ENCODE measurements at regions not wholly inside any gene's neighbourhood (a gene's known extent, or its start where the extent isn't known, plus 50 kb on each side); places are given as distances from the start of the nearest gene placed in this dataset.

DNA sequence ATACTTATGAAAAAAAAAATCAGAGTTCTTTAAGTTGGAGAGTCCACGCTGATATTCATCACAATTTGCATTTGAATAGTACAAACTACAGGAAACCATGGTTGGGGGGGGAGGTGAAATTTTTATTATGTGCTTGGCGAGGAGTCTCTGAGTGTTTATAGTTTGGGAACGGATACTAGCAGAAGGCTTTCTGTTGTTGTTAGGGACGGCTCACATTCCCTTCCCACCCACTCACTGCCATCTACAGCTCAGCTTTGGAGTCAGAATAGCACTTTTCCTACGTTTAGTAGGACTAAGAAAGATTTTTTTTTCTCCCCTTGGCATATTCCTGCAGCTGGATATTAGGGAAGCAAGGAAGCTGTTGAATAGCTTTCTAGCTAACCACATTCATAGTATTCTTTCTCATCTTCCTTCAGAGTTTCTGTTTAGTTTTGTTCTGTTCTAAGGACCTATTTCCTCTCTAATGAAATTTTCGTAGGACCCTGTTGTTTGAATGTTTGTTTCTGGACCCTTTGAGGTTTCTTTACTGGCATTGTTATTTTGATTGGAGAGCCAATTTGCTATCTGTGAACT, 235.1 kb upstream of the ZNF217 start:
- Mint-ChIP-seq H3K27me3 (ENCODE audit: unreplicated experiment) (no peaks in the 10 kb centered on the region), H3K36me3 (ENCODE audit: low read depth, unreplicated experiment) (no peaks in the 10 kb centered on the region), H3K4me3 (ENCODE audit: unreplicated experiment) (no peak overlapping the region), H3K4me1 (ENCODE audit: unreplicated experiment) (peaks cover 30% of the 10 kb centered on the region), H3K27ac (ENCODE audit: unreplicated experiment) (peak overlapping the region; percentile 78), H3K9me3 (ENCODE audit: unreplicated experiment) (no peaks in the 10 kb centered on the region)
- DNase-seq (ENCODE audit: low spot score) = no peak
- no peak for TF ChIP-seq CTCF (IDR thresholded peaks at IDR 0.05; ENCODE audit: unreplicated experiment)

DNA sequence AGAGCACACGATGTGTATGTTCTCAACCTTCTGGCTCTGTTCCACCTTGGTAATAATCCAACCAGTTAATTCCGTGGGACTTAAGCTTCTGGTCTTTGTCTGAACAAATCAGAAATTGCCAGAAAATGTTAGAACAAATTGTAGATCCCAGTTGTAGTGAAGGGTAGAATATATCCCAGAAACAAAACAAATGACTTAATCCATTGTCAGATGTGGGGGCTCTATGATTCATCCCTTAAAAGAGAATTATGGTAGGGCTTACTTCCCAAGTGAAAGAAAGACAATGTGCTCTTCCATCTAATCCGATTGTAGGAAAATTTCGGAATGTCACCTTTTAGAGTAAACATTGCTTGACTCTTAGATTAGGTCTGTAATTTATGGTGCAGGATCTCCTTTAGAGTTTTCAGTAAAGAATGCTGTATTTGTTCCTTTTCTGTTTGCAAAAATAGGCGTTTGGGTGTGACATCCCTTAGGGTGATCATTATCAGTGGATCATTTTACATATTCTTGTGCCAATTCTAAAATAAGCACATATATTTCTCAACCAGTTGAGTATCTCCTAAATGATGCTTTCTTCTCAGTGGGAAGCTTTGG, 234.5 kb upstream of the ZNF217 start:
- H3K4me1 Mint-ChIP-seq (ENCODE audit: unreplicated experiment) = peaks cover 30% of the 10 kb centered on the region
- H3K4me3 Mint-ChIP-seq (ENCODE audit: unreplicated experiment) = no peak overlapping the region
- no peak for DNase-seq (ENCODE audit: low spot score)
- H3K9me3 Mint-ChIP-seq (ENCODE audit: unreplicated experiment) = no peaks in the 10 kb centered on the region
- no peaks in the 10 kb centered on the region for H3K27me3 Mint-ChIP-seq (ENCODE audit: unreplicated experiment)
- H3K36me3 Mint-ChIP-seq (ENCODE audit: low read depth, unreplicated experiment) = no peaks in the 10 kb centered on the region
- H3K27ac Mint-ChIP-seq (ENCODE audit: unreplicated experiment) = peak overlapping the region; percentile 44
- TF ChIP-seq CTCF (IDR thresholded peaks at IDR 0.05; ENCODE audit: unreplicated experiment) = no peak

DNA sequence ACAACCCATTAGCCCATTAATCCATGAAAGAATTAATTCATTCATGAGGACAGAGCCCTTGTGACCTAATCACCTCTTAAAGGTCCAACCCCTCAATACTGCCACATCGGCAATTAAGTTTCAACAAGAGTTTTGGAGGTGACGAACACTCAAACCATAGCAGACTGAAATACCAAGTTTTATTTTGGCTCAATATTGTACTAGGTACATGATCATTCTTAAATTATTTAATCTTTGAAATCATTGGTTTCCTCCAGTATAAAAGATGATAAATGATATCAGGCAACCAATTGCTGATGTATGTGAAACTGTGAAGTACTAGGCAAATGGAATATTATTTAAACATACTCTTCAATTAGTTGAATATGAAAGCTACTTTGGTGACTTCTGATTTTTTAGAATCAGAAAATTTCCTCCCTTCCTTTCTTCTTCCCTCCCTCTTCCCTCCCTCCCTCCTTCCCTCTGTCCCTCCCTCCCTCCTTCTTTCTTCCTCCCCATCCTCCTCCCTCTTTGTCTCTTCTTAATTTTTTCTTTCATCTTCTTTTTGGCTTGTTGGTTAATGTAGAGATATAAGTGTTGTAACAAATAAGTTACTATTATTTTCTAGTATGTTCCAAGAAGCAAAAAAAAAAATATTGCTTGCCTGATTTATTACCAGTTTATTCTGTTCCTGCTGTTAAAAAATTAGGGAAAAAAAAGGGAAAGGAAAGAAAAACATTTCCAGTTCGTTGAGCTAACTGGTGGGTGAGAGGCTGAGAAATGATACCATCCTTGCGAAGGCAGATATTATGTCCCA, 233.9 kb upstream of the ZNF217 start:
- no peak for DNase-seq (ENCODE audit: low spot score)
- Mint-ChIP-seq H3K4me1 (ENCODE audit: unreplicated experiment) (peaks cover 30% of the 10 kb centered on the region), H3K27ac (ENCODE audit: unreplicated experiment) (no peak overlapping the region), H3K9me3 (ENCODE audit: unreplicated experiment) (no peaks in the 10 kb centered on the region), H3K36me3 (ENCODE audit: low read depth, unreplicated experiment) (no peaks in the 10 kb centered on the region), H3K4me3 (ENCODE audit: unreplicated experiment) (no peak overlapping the region), H3K27me3 (ENCODE audit: unreplicated experiment) (no peaks in the 10 kb centered on the region)
- TF ChIP-seq CTCF (IDR thresholded peaks at IDR 0.05; ENCODE audit: unreplicated experiment) = no peak

DNA sequence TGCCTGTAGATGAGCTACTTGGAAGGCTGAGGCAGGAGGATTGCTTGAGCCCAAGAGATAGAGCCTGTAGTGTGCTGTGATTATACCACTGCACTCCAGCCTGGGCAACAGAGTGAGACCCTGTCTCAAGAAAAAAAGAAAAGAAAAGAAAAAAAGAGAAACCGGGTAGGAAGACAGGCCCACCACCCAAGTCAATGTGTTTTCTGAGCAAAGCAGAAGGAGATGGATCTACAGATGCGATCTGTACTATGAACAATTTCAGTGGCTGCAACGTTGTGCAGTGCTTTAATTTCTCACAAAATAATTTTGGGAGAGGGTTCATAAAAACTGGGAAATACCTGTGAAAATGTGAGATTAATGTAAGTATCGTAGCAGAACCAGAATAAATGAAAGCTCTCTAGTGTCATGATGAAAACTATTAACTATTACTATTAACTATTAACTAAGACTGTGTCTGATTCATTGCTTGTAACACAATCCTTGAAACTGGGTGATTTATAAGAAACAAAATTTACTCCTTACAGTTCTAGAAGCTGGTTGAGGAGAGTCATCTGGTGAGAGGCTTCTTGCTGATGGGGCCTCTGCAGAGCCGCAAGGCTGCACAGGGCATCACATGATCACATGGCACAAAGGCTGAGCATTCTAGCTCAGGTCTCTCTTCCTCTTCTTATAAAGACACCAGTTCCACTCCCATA, 233.1 kb upstream of the ZNF217 start:
- Mint-ChIP-seq H3K36me3 (ENCODE audit: low read depth, unreplicated experiment) (no peaks in the 10 kb centered on the region), H3K4me1 (ENCODE audit: unreplicated experiment) (peaks cover 30% of the 10 kb centered on the region), H3K27me3 (ENCODE audit: unreplicated experiment) (no peaks in the 10 kb centered on the region), H3K27ac (ENCODE audit: unreplicated experiment) (no peak overlapping the region), H3K4me3 (ENCODE audit: unreplicated experiment) (no peak overlapping the region), H3K9me3 (ENCODE audit: unreplicated experiment) (no peaks in the 10 kb centered on the region)
- TF ChIP-seq CTCF (IDR thresholded peaks at IDR 0.05; ENCODE audit: unreplicated experiment) = no peak
- no peak for DNase-seq (ENCODE audit: low spot score)
